Suprapubic skin (tissue), 4 donors: ENCODE measurements at regions not wholly inside any gene's neighbourhood (a gene's known extent, or its start where the extent isn't known, plus 50 kb on each side); places are given as distances from the start of the nearest gene placed in this dataset.

Source experiments
- DNase-seq, 2 donors: peaks; one replicate each; pipeline ENCODE4 v3.0.0-alpha.2; 2019; ENCODE audit warnings: low spot score in 2 of 2
- H3K27ac ChIP-seq: fragments of 200-600 bp; sonication (generic); one replicate; pipeline ENCODE4 v1.5.1; 2019
- H3K27me3 ChIP-seq: fragments of 200-600 bp; sonication (generic); one replicate; pipeline ENCODE4 v1.5.1; 2019
- H3K36me3 ChIP-seq: fragments of 200-600 bp; sonication (generic); one replicate; pipeline ENCODE4 v1.5.1; 2019
- H3K4me1 ChIP-seq: fragments of 200-600 bp; sonication (generic); one replicate; pipeline ENCODE4 v1.5.1; 2019
- H3K4me3 ChIP-seq: fragments of 200-600 bp; sonication (generic); one replicate; pipeline ENCODE4 v1.5.1; 2019; ENCODE audit warnings: mild to moderate bottlenecking
- H3K9me3 ChIP-seq: fragments of 200-600 bp; sonication (generic); one replicate; pipeline ENCODE4 v1.5.1; 2019
- EP300 ChIP-seq: sonication (generic); formaldehyde crosslinking; IDR thresholded peaks from one replicate; pipeline ENCODE4 v1.6.1; 2017; ENCODE audit warnings: antibody characterized with exemption
- POLR2A ChIP-seq, 2 donors: fragments of 450-650 bp; IDR thresholded peaks; one replicate each; pipeline ENCODE4 v1.6.1; 2017; ENCODE audit warnings: antibody characterized with exemption in 2 of 2, mild to moderate bottlenecking in 2 of 2, moderate library complexity in 2 of 2
- POLR2AphosphoS5 ChIP-seq, 3 donors: sonication (generic); formaldehyde crosslinking; IDR thresholded peaks; one replicate each; pipeline ENCODE4 v1.6.1; 2017; ENCODE audit warnings: antibody characterized with exemption in 3 of 3
- WGBS: methylation state at CpG from one replicate; pipeline ENCODE4 v1.1.5; 2018; 5-methylcytosine and 5-hydroxymethylcytosine counted together
- TF ChIP-seq, protein P1 (sequence below), 2 donors: fragments of 200-600 bp in 1 of 2; fragments of 450-650 bp in 1 of 2; sonication (generic) in 1 of 2; IDR thresholded peaks; one replicate each; pipeline ENCODE4 v1.5.1; 2016 to 2019; ENCODE audit warnings: antibody characterized with exemption in 2 of 2, mild to moderate bottlenecking in 1 of 2, moderate library complexity in 1 of 2

DNA sequence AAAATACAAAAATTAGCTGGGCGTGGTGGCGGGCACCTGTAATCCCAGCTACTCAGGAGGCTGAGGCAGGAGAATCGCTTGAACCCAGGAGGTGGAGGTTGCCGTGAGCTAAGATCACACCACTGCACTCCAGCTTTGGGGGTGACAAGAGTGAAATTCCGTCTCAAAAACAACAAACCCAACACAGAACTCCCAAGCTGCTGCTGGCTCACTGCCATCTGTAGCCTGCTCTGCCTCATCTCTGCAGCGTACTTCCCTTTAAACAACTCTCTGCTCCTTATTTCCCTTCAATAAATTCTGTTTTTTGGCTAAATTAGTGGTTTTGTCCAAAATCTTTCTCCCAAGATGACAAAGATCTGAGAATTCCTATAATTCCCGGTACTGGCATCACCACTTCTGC is 189.2 kb upstream of the GALNT17 start:
- Histone ChIP-seq H3K4me3 (no peak overlapping the region), H3K9me3 (no peaks in the 10 kb centered on the region), H3K27me3 (no peaks in the 10 kb centered on the region), H3K27ac (no peak overlapping the region), H3K4me1 (no peaks in the 10 kb centered on the region), H3K36me3 (no peaks in the 10 kb centered on the region)
- no peak for DNase-seq
- TF ChIP-seq EP300, result no peak
- TF ChIP-seq POLR2A (IDR thresholded peaks at IDR 0.05), result no peak
- TF ChIP-seq, protein P1, sequence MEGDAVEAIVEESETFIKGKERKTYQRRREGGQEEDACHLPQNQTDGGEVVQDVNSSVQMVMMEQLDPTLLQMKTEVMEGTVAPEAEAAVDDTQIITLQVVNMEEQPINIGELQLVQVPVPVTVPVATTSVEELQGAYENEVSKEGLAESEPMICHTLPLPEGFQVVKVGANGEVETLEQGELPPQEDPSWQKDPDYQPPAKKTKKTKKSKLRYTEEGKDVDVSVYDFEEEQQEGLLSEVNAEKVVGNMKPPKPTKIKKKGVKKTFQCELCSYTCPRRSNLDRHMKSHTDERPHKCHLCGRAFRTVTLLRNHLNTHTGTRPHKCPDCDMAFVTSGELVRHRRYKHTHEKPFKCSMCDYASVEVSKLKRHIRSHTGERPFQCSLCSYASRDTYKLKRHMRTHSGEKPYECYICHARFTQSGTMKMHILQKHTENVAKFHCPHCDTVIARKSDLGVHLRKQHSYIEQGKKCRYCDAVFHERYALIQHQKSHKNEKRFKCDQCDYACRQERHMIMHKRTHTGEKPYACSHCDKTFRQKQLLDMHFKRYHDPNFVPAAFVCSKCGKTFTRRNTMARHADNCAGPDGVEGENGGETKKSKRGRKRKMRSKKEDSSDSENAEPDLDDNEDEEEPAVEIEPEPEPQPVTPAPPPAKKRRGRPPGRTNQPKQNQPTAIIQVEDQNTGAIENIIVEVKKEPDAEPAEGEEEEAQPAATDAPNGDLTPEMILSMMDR (IDR thresholded peaks at IDR 0.05), result no peak
- TF ChIP-seq POLR2AphosphoS5 (IDR thresholded peaks at IDR 0.05), result no peak
- WGBS, result 73% methylated on average over 7 of the region's 7 CpGs

- H3K4me3 ChIP-seq, result no peak overlapping the region
- no peaks in the 10 kb centered on the region for H3K4me1 ChIP-seq
- no peaks in the 10 kb centered on the region for H3K27me3 ChIP-seq
- H3K27ac ChIP-seq, result no peak overlapping the region
- no peaks in the 10 kb centered on the region for H3K36me3 ChIP-seq
- TF ChIP-seq POLR2AphosphoS5 (IDR thresholded peaks at IDR 0.05) (no peak), POLR2A (IDR thresholded peaks at IDR 0.05) (no peak), EP300 (no peak)
- TF ChIP-seq, protein P1 (IDR thresholded peaks at IDR 0.05), result no peak
- peaks cover 7% of the 10 kb centered on the region for H3K9me3 ChIP-seq
- 76% methylated on average over 4 of the region's 4 CpGs for WGBS
- DNase-seq, result no peak
Observed at GRCh38 chr7:70944516-70944915, 187.4 kb upstream of the GALNT17 start.

- Histone ChIP-seq H3K9me3 (peaks cover 7% of the 10 kb centered on the region), H3K4me3 (no peak overlapping the region), H3K36me3 (no peaks in the 10 kb centered on the region), H3K4me1 (no peaks in the 10 kb centered on the region), H3K27me3 (no peaks in the 10 kb centered on the region), H3K27ac (no peak overlapping the region)
- WGBS, result 79% methylated on average over 2 of the region's 2 CpGs
- TF ChIP-seq, protein P1 (IDR thresholded peaks at IDR 0.05), result no peak
- TF ChIP-seq POLR2AphosphoS5 (IDR thresholded peaks at IDR 0.05), result no peak
- TF ChIP-seq EP300, result no peak
- no peak for TF ChIP-seq POLR2A (IDR thresholded peaks at IDR 0.05)
- no peak for DNase-seq
Observed at GRCh38 chr7:70947181-70947580, 184.8 kb upstream of the GALNT17 start.

- Histone ChIP-seq H3K36me3 (no peaks in the 10 kb centered on the region), H3K27ac (no peak overlapping the region), H3K9me3 (peaks cover 7% of the 10 kb centered on the region), H3K4me1 (no peaks in the 10 kb centered on the region), H3K4me3 (no peak overlapping the region), H3K27me3 (no peaks in the 10 kb centered on the region)
- TF ChIP-seq POLR2A (IDR thresholded peaks at IDR 0.05), result no peak
- TF ChIP-seq, protein P1 (IDR thresholded peaks at IDR 0.05), result no peak
- TF ChIP-seq POLR2AphosphoS5 (IDR thresholded peaks at IDR 0.05), result no peak
- no peak for TF ChIP-seq EP300
- no peak for DNase-seq
Observed at GRCh38 chr7:70949862-70950261, 182.1 kb upstream of the GALNT17 start.

DNA sequence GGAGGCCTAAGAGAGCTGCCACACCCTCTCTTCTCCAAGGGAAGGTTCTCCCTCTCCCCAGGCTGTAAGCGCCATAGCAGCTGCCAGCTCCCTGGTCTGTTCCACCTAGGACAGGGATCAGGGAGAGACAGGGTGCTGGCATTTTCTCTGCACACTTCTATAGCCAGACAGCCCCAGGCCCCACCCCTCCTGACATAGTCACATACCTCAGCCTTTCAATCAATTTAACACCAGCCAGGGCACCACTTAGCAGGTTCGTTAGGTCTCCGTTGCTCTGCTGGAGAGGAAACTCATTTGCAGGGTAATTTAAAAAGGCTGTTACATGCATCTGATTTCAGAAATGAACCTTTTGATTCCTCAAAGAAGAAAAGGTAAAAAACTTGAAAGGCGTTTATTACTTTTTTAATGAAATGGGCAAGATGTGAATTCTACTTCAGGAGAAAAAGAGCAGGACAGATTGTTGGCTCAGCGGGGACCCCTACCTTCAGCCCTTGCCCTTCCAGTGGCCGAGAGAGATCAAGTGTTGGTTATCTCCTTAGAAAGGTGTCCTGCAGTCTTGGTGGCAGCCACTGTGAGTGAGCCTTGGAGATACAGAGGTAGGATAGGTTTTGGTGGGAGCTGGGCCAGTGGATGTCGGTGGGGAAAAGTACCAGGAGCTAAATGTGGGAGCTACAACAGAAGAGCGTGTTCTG is 180.5 kb upstream of the GALNT17 start:
- DNase-seq, result no peak
- Histone ChIP-seq H3K4me1 (no peaks in the 10 kb centered on the region), H3K27ac (no peak overlapping the region), H3K4me3 (no peak overlapping the region), H3K36me3 (no peaks in the 10 kb centered on the region), H3K27me3 (no peaks in the 10 kb centered on the region), H3K9me3 (peaks cover 7% of the 10 kb centered on the region)
- WGBS, result 74% methylated on average over 8 of the region's 8 CpGs
- TF ChIP-seq POLR2A (IDR thresholded peaks at IDR 0.05), result no peak
- TF ChIP-seq POLR2AphosphoS5 (IDR thresholded peaks at IDR 0.05), result no peak
- no peak for TF ChIP-seq EP300

DNA sequence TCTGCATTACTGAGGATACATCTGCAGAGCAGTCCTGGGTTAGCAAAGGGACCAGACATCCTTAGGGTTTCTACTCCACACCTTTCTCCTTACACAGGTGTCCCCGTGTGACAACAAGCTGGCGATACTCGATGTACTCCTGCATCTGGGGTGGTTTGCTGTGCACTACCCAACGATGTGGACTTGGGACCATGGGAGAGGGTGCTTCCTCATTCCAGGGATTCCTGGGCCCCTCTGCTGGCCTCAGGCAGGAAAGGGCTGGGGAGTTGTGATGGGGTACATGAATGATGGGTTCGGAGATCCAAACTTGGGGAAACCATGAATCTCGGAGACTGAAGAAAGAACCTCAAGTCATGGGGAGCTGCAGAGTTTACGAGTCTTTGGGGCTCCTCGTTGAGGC is 179.6 kb upstream of the GALNT17 start:
- H3K4me3 ChIP-seq, result no peak overlapping the region
- WGBS, result 83% methylated on average over 8 of the region's 8 CpGs
- H3K36me3 ChIP-seq, result no peaks in the 10 kb centered on the region
- no peak for DNase-seq
- H3K4me1 ChIP-seq, result no peaks in the 10 kb centered on the region
- H3K27me3 ChIP-seq, result no peaks in the 10 kb centered on the region
- peaks cover 7% of the 10 kb centered on the region for H3K9me3 ChIP-seq
- no peak overlapping the region for H3K27ac ChIP-seq
- TF ChIP-seq POLR2A (IDR thresholded peaks at IDR 0.05) (no peak), EP300 (no peak), POLR2AphosphoS5 (IDR thresholded peaks at IDR 0.05) (no peak)
- TF ChIP-seq, protein P1 (IDR thresholded peaks at IDR 0.05), result no peak
